Kidney epithelial cell (primary cell): ENCODE measurements at regions not wholly inside any gene's neighbourhood (a gene's known extent, or its start where the extent isn't known, plus 50 kb on each side); places are given as distances from the start of the nearest gene placed in this dataset.
"Not testable (repeated sequence)": the region's sequence is repeated elsewhere in the genome, so short reads cannot be mapped to it uniquely, and the experiment has no call there.

Source experiments
- DNase-seq: peaks from one replicate; pipeline ENCODE4 v3.0.0-alpha.2; 2010; ENCODE audit warnings: low read depth
- H3K27me3 ChIP-seq: 2 replicates; pipeline ENCODE4 v1.6.0; 2011; ENCODE audit warnings: low read length; ENCODE audit not compliant: control insufficient read depth, insufficient read depth
- H3K36me3 ChIP-seq: 2 replicates; pipeline ENCODE4 v1.5.1; 2011; ENCODE audit warnings: low read length; ENCODE audit not compliant: control insufficient read depth, insufficient read depth
- H3K4me3 ChIP-seq: 2 replicates; pipeline ENCODE4 v1.5.1; 2011; ENCODE audit warnings: low read depth, mild to moderate bottlenecking, control low read depth, low read length
- CTCF ChIP-seq: IDR thresholded peaks from 2 replicates; pipeline ENCODE4 v1.5.1; 2011; ENCODE audit warnings: mild to moderate bottlenecking, moderate library complexity, low read length, control low read depth, inconsistent platforms; ENCODE audit not compliant: insufficient read depth, poor library complexity, severe bottlenecking

- H3K36me3 ChIP-seq: no peaks in the 10 kb centered on the region
- DNase-seq: peak; percentile 60
- no peak for TF ChIP-seq CTCF
- no peaks in the 10 kb centered on the region for H3K27me3 ChIP-seq
- H3K4me3 ChIP-seq: no peak overlapping the region
Measured at GRCh38 chr3:178352326-178353005, 183.8 kb upstream of the KCNMB2 start.

- Histone ChIP-seq H3K27me3 (no peaks in the 10 kb centered on the region), H3K36me3 (no peaks in the 10 kb centered on the region), H3K4me3 (no peak overlapping the region)
- no peak for TF ChIP-seq CTCF
- no peak for DNase-seq
Measured at GRCh38 chr3:178353006-178353694, 183.1 kb upstream of the KCNMB2 start.

GRCh38 chr3:178359728-178360127 is 176.5 kb upstream of the KCNMB2 start:
- H3K27me3 ChIP-seq: no peaks in the 10 kb centered on the region

GRCh38 chr3:178363048-178363447 is 173.2 kb upstream of the KCNMB2 start:
- H3K27me3 ChIP-seq, H3K4me3 ChIP-seq: not testable (repeated sequence)

More at GRCh38 chr3:178359728-178360127, 176.5 kb upstream of the KCNMB2 start:
- H3K4me3 ChIP-seq: no peak overlapping the region
- no peak for TF ChIP-seq CTCF
- no peak for DNase-seq
- no peaks in the 10 kb centered on the region for H3K36me3 ChIP-seq

GRCh38 chr3:178367817-178368617 is 168.2 kb upstream of the KCNMB2 start:
- Histone ChIP-seq H3K4me3 (no peak overlapping the region), H3K36me3 (no peaks in the 10 kb centered on the region), H3K27me3 (no peaks in the 10 kb centered on the region)
- no peak for DNase-seq
- no peak for TF ChIP-seq CTCF

More at GRCh38 chr3:178363048-178363447, 173.2 kb upstream of the KCNMB2 start:
- not testable (repeated sequence) for DNase-seq, H3K36me3 ChIP-seq

GRCh38 chr3:178369006-178369405 is 167.2 kb upstream of the KCNMB2 start:
- no peaks in the 10 kb centered on the region for H3K36me3 ChIP-seq
- H3K4me3 ChIP-seq: no peak overlapping the region
- TF ChIP-seq CTCF: no peak
- no peak for DNase-seq
- H3K27me3 ChIP-seq: no peaks in the 10 kb centered on the region
